ENCODE measurements at regions not wholly inside any gene's neighbourhood (a gene's known extent, or its start where the extent isn't known, plus 50 kb on each side); places are given as distances from the start of the nearest gene placed in this dataset.

DNA sequence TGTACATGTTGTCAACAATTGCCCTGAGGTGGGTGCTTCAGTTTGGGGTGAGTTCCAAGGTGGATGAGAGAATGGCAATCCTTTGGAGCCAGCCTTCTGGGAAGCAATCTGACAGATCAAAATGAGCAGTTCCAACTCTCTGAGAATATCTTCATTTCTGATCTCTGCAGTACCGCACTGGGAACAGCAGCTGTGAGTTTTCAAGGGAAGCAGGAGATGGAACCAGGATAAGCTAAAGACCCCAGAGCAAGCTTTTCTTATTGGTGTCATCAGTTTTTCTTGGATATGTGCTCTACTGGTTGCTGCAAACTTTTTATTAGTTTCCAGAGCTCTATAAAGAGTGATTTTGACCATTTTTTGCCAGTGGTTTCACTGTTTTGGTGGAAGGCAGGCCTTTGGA lies 94.7 kb downstream of the KCNJ12 start (continued):
- TF ChIP-seq PHF8 (conservative IDR thresholded peaks at IDR 0.05; ENCODE audit: low read depth, low read length) (no peak), CTBP2 (IDR thresholded peaks at IDR 0.05; ENCODE audit: borderline replicate concordance, insufficient read depth, insufficient read length, low read length) (no peak), HDAC2 (IDR thresholded peaks at IDR 0.05; ENCODE audit: borderline replicate concordance in 1 of 2, low read depth in 2 of 2, low read length in 2 of 2) (no peak)
